ENCODE measurements at regions not wholly inside any gene's neighbourhood (a gene's known extent, or its start where the extent isn't known, plus 50 kb on each side); places are given as distances from the start of the nearest gene placed in this dataset.
A peak's percentile ranks its signal among the peaks of the same experiment; 100 is the strongest.

- no peak for DNase-seq
- TF ChIP-seq POLR2AphosphoS5 (IDR thresholded peaks at IDR 0.05) (no peak), EP300 (IDR thresholded peaks at IDR 0.05) (no peak), POLR2A (IDR thresholded peaks at IDR 0.05) (no peak)
- TF ChIP-seq, protein P1, sequence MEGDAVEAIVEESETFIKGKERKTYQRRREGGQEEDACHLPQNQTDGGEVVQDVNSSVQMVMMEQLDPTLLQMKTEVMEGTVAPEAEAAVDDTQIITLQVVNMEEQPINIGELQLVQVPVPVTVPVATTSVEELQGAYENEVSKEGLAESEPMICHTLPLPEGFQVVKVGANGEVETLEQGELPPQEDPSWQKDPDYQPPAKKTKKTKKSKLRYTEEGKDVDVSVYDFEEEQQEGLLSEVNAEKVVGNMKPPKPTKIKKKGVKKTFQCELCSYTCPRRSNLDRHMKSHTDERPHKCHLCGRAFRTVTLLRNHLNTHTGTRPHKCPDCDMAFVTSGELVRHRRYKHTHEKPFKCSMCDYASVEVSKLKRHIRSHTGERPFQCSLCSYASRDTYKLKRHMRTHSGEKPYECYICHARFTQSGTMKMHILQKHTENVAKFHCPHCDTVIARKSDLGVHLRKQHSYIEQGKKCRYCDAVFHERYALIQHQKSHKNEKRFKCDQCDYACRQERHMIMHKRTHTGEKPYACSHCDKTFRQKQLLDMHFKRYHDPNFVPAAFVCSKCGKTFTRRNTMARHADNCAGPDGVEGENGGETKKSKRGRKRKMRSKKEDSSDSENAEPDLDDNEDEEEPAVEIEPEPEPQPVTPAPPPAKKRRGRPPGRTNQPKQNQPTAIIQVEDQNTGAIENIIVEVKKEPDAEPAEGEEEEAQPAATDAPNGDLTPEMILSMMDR (IDR thresholded peaks at IDR 0.05), result no peak
- Histone ChIP-seq H3K27me3 (no peaks in the 10 kb centered on the region), H3K9me3 (no peaks in the 10 kb centered on the region), H3K4me1 (peaks cover 0 to 23% (median 7%) of the 10 kb centered on the region in 4 donors), H3K27ac (no peak overlapping the region), H3K4me3 (no peak overlapping the region), H3K36me3 (no peaks in the 10 kb centered on the region)
- WGBS, 2 donors, result 16 to 54% methylated on average over 3 of the region's 3 CpGs
- intact Hi-C loops (cut with DNase I), result no loop called here
Observed at GRCh38 chr2:106701203-106702022, 184.6 kb downstream of the ST6GAL2 start.

DNA sequence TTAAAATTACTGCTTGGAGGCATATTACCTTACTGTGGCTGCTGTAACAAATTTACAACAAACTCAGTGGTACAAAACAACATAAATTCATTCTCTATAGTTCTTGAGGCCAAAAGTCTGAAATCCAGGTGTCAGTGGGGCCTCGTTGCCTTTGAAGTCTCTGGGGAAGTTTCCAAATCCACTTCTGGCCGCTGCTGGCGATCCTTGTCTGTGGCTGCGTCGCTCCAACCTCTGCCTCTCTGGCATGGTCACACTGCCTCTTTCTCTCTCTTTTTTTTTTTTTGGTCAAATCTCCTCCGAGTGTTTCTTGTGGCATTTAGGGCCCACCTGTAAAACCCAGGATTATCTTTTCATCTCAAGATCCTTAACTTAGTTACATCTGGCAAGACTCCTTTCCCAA is 182.8 kb downstream of the ST6GAL2 start:
- intact Hi-C loops (cut with DNase I), result no loop called here
- no peaks in the 10 kb centered on the region for H3K9me3 ChIP-seq
- no peaks in the 10 kb centered on the region for H3K27me3 ChIP-seq
- H3K27ac ChIP-seq, result no peak overlapping the region
- no peak overlapping the region for H3K4me3 ChIP-seq
- H3K4me1 ChIP-seq, result peaks cover 0 to 28% (median 10%) of the 10 kb centered on the region in 4 donors
- WGBS, 2 donors, result 19 to 63% methylated on average over 6 of the region's 6 CpGs
- DNase-seq, result no peak
- no peaks in the 10 kb centered on the region for H3K36me3 ChIP-seq
- TF ChIP-seq POLR2A (IDR thresholded peaks at IDR 0.05) (no peak), POLR2AphosphoS5 (IDR thresholded peaks at IDR 0.05) (peak in 2 of 4 donors; percentile 26 to 31)

DNA sequence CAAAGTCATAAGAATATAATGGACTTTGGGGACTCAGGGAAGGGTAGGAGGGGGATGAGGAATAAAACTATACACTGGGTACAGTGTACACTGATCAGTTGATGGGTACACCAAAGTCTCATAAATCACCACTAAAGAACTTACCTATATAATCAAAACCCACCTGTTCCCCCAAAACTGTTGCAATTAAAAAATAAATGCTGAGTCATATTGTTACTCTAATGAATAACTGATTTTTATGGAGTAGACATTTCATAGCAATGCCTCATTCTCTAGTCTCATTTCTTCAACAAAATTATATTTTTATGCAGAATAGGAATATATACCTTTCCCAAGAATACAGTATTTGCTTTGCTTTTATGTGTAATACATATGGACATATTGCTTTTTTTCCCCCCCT is 181.2 kb downstream of the ST6GAL2 start:
- Histone ChIP-seq H3K36me3 (no peaks in the 10 kb centered on the region), H3K27me3 (no peaks in the 10 kb centered on the region), H3K4me1 (peaks cover 0 to 35% (median 13%) of the 10 kb centered on the region in 4 donors), H3K9me3 (no peaks in the 10 kb centered on the region), H3K27ac (no peak overlapping the region), H3K4me3 (no peak overlapping the region)
- DNase-seq, result no peak
- TF ChIP-seq POLR2A (IDR thresholded peaks at IDR 0.05) (no peak), EP300 (IDR thresholded peaks at IDR 0.05) (no peak), POLR2AphosphoS5 (IDR thresholded peaks at IDR 0.05) (no peak)
- TF ChIP-seq, protein P1 (IDR thresholded peaks at IDR 0.05), result no peak
- intact Hi-C loops (cut with DNase I), result no loop called here

GRCh38 chr2:106705877-106706276 is 180.1 kb downstream of the ST6GAL2 start:
- Histone ChIP-seq H3K27ac (no peak overlapping the region), H3K36me3 (no peaks in the 10 kb centered on the region), H3K27me3 (no peaks in the 10 kb centered on the region), H3K4me1 (peaks cover 0 to 35% (median 13%) of the 10 kb centered on the region in 4 donors), H3K9me3 (no peaks in the 10 kb centered on the region), H3K4me3 (no peak overlapping the region)
- DNase-seq, result no peak
- intact Hi-C loops (cut with DNase I), result no loop called here
- 69 to 79% methylated on average over 1 of the region's 1 CpG for WGBS, 2 donors
- no peak for TF ChIP-seq POLR2A (IDR thresholded peaks at IDR 0.05)
- peak; percentile 25 to 69 (median 46) for TF ChIP-seq POLR2AphosphoS5 (IDR thresholded peaks at IDR 0.05)

- no peak overlapping the region for H3K4me3 ChIP-seq
- H3K9me3 ChIP-seq, result no peaks in the 10 kb centered on the region
- H3K27me3 ChIP-seq, result no peaks in the 10 kb centered on the region
- no peaks in the 10 kb centered on the region for H3K36me3 ChIP-seq
- intact Hi-C loops (cut with DNase I), result no loop called here
- no peak overlapping the region for H3K27ac ChIP-seq
- TF ChIP-seq POLR2AphosphoS5 (IDR thresholded peaks at IDR 0.05) (no peak), EP300 (IDR thresholded peaks at IDR 0.05) (no peak), POLR2A (IDR thresholded peaks at IDR 0.05) (no peak)
- TF ChIP-seq, protein P1 (IDR thresholded peaks at IDR 0.05), result no peak
- DNase-seq, result no peak
- peaks cover 0 to 35% (median 13%) of the 10 kb centered on the region in 4 donors for H3K4me1 ChIP-seq
- 78 to 88% methylated on average over 2 of the region's 2 CpGs for WGBS, 2 donors
Observed at GRCh38 chr2:106706283-106706682, 179.7 kb downstream of the ST6GAL2 start.
